NT2/D1 (cell line): ENCODE measurements at regions not wholly inside any gene's neighbourhood (a gene's known extent, or its start where the extent isn't known, plus 50 kb on each side); places are given as distances from the start of the nearest gene placed in this dataset.

Experiments
- SUZ12 ChIP-seq: IDR thresholded peaks from 2 replicates; pipeline ENCODE4 v1.6.1; 2011; ENCODE audit not compliant: insufficient read length, insufficient read depth; ENCODE audit errors: extremely low read depth
- YY1 ChIP-seq: IDR thresholded peaks from 2 replicates; pipeline ENCODE4 v1.6.1; 2011; ENCODE audit not compliant: insufficient read length, insufficient read depth
- ZNF274 ChIP-seq: IDR thresholded peaks from 2 replicates; pipeline ENCODE4 v1.6.1; 2011; ENCODE audit warnings: mild to moderate bottlenecking, low read depth, low read length

DNA sequence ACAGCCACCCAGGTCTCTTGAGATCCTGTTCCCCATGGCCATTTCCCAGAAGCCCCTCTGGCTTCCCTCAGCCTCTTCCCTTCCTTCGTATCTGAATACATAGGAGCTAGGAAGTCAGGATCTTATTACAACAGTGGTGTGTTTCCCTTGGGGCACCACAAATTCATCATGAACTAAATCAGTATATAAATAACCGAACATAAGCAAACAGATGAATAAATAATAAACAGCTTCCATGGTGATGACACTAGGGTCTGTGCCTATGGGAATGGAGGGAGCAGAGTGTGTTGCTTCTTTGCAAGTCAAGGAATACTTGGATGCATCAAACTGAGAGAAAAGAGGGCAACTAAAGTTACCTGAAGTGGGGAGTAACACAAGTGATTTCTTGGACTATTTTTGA is 527.6 kb downstream of the LMO7 start:
- TF ChIP-seq YY1 (no peak), ZNF274 (no peak), SUZ12 (no peak)
